GM12878 (cell line): ENCODE measurements at regions not wholly inside any gene's neighbourhood (a gene's known extent, or its start where the extent isn't known, plus 50 kb on each side); places are given as distances from the start of the nearest gene placed in this dataset.
A peak's percentile ranks its signal among the peaks of the same experiment; 100 is the strongest.

ENCODE experiments used
- BHLHE40 ChIP-seq, 2 experiments: fragments of 450-650 bp in 1 of 2; IDR thresholded peaks; 2 replicates each; pipeline ENCODE4 v1.6.1; 2011 to 2017; ENCODE audit warnings: low read depth in 2 of 2, borderline replicate concordance in 1 of 2, improper control_type of control experiment in 1 of 2, low read length in 1 of 2, mild to moderate bottlenecking in 1 of 2
- CTCF ChIP-seq, 3 experiments: IDR thresholded peaks in 2 of 3; conservative IDR thresholded peaks in 1 of 3; 2 replicates each; pipeline ENCODE4 v1.5.1; 2011; ENCODE audit warnings: low read depth in 3 of 3, low read length in 3 of 3, mild to moderate bottlenecking in 3 of 3, control low read depth in 2 of 3, moderate library complexity in 2 of 3, inconsistent platforms in 1 of 3, mixed read lengths in 1 of 3; ENCODE audit not compliant: control insufficient read depth in 2 of 3, insufficient read depth in 1 of 3; ENCODE audit errors: extremely low read depth in 1 of 3
- E4F1 ChIP-seq: fragments of 450-650 bp; IDR thresholded peaks from 2 replicates; pipeline ENCODE4 v1.6.1; 2018; ENCODE audit warnings: borderline replicate concordance, mild to moderate bottlenecking; ENCODE audit not compliant: partially characterized antibody
- NFYB ChIP-seq: IDR thresholded peaks from 2 replicates; pipeline ENCODE4 v1.6.1; 2011; ENCODE audit warnings: low read depth, mild to moderate bottlenecking, low read length, improper control_type of control experiment, moderate library complexity; ENCODE audit not compliant: insufficient read depth
- NR2C1 ChIP-seq: fragments of 450-650 bp; IDR thresholded peaks from 2 replicates; pipeline ENCODE4 v1.6.1; 2017; ENCODE audit warnings: antibody characterized with exemption, mild to moderate bottlenecking, moderate library complexity
- NR2F1 ChIP-seq: fragments of 450-650 bp; conservative IDR thresholded peaks from 2 replicates; pipeline ENCODE4 v1.6.1; 2017; ENCODE audit warnings: mild to moderate bottlenecking
- POLR2AphosphoS5 ChIP-seq: IDR thresholded peaks from 2 replicates; pipeline ENCODE4 v1.6.1; 2011; ENCODE audit warnings: mild to moderate bottlenecking, low read length, inconsistent platforms
- POU2F2 ChIP-seq: IDR thresholded peaks from 3 replicates; pipeline ENCODE4 v1.6.1; 2011; ENCODE audit warnings: low read depth, mild to moderate bottlenecking, low read length, borderline replicate concordance
- PRDM15 ChIP-seq: fragments of 450-650 bp; formaldehyde crosslinking; IDR thresholded peaks from 2 replicates; pipeline ENCODE4 v1.4.0; 2020; ENCODE audit warnings: mild to moderate bottlenecking, moderate library complexity
- RAD21 ChIP-seq: IDR thresholded peaks from 2 replicates; pipeline ENCODE4 v1.6.1; 2011; ENCODE audit warnings: mild to moderate bottlenecking, low read depth, low read length, moderate library complexity; ENCODE audit not compliant: insufficient read depth
- TF ChIP-seq, protein P1 (sequence below): fragments of 450-650 bp; IDR thresholded peaks from 2 replicates; pipeline ENCODE4 v1.6.1; 2018; ENCODE audit warnings: mild to moderate bottlenecking, low read depth, moderate library complexity; ENCODE audit not compliant: partially characterized antibody
- TF ChIP-seq, protein P2 (sequence below): IDR thresholded peaks from 2 replicates; pipeline ENCODE4 v1.6.1; 2012; ENCODE audit warnings: mild to moderate bottlenecking, low read depth, low read length

GRCh38 chr12:38138225-38139221, 178.1 kb upstream of the ALG10B start (continued):
- TF ChIP-seq BHLHE40 (IDR thresholded peaks at IDR 0.05; ENCODE audit: borderline replicate concordance in 1 of 2, low read depth in 2 of 2, low read length in 1 of 2) (no peak), NR2F1 (0 out of 2 replicates have a peak, but pooled peaks have one; percentile 17), PRDM15 (CRISPR knock-in tag) (no peak), POU2F2 (no peak), NFYB (no peak), RAD21 (peak; percentile 81), POLR2AphosphoS5 (no peak), CTCF (IDR thresholded peaks at IDR 0.05 in 2 of 3, conservative IDR thresholded peaks at IDR 0.05 in 1 of 3; ENCODE audit: control insufficient read depth in 2 of 3, extremely low read depth in 1 of 3, insufficient read depth in 1 of 3, low read depth in 3 of 3, low read length in 3 of 3) (peak; percentile 82 to 94 (median 88)), E4F1 (no peak), NR2C1 (no peak)
- TF ChIP-seq, protein P1, sequence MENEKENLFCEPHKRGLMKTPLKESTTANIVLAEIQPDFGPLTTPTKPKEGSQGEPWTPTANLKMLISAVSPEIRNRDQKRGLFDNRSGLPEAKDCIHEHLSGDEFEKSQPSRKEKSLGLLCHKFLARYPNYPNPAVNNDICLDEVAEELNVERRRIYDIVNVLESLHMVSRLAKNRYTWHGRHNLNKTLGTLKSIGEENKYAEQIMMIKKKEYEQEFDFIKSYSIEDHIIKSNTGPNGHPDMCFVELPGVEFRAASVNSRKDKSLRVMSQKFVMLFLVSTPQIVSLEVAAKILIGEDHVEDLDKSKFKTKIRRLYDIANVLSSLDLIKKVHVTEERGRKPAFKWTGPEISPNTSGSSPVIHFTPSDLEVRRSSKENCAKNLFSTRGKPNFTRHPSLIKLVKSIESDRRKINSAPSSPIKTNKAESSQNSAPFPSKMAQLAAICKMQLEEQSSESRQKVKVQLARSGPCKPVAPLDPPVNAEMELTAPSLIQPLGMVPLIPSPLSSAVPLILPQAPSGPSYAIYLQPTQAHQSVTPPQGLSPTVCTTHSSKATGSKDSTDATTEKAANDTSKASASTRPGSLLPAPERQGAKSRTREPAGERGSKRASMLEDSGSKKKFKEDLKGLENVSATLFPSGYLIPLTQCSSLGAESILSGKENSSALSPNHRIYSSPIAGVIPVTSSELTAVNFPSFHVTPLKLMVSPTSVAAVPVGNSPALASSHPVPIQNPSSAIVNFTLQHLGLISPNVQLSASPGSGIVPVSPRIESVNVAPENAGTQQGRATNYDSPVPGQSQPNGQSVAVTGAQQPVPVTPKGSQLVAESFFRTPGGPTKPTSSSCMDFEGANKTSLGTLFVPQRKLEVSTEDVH = no peak
- TF ChIP-seq, protein P2, sequence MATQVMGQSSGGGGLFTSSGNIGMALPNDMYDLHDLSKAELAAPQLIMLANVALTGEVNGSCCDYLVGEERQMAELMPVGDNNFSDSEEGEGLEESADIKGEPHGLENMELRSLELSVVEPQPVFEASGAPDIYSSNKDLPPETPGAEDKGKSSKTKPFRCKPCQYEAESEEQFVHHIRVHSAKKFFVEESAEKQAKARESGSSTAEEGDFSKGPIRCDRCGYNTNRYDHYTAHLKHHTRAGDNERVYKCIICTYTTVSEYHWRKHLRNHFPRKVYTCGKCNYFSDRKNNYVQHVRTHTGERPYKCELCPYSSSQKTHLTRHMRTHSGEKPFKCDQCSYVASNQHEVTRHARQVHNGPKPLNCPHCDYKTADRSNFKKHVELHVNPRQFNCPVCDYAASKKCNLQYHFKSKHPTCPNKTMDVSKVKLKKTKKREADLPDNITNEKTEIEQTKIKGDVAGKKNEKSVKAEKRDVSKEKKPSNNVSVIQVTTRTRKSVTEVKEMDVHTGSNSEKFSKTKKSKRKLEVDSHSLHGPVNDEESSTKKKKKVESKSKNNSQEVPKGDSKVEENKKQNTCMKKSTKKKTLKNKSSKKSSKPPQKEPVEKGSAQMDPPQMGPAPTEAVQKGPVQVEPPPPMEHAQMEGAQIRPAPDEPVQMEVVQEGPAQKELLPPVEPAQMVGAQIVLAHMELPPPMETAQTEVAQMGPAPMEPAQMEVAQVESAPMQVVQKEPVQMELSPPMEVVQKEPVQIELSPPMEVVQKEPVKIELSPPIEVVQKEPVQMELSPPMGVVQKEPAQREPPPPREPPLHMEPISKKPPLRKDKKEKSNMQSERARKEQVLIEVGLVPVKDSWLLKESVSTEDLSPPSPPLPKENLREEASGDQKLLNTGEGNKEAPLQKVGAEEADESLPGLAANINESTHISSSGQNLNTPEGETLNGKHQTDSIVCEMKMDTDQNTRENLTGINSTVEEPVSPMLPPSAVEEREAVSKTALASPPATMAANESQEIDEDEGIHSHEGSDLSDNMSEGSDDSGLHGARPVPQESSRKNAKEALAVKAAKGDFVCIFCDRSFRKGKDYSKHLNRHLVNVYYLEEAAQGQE = no peak
